ENCODE measurements at regions not wholly inside any gene's neighbourhood (a gene's known extent, or its start where the extent isn't known, plus 50 kb on each side); places are given as distances from the start of the nearest gene placed in this dataset.

DNA sequence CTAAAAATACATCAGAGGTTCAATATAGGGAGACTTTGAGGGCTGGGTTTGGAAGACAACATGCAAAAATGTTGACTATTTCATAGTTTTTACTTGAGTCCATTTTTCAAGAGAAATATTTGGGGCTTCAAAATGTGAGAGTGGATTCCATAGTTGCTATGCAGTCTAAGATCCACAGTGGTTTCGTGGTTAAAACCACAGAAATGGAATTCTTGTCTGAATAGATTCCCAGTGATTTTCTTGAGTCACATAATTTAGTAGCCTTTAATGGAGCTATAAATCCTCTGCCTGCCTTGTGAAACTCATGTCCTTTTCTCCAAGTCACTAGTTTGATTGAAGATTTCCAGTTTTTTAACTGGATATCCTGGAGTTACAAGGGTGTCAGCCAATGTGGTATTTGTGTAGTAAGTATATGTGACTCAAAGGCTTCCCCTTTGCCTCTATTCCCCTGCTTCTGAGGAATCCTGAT is 94.7 kb upstream of the RBMS3 start:
- no peak for DNase-seq (ENCODE audit: low read depth)

DNA sequence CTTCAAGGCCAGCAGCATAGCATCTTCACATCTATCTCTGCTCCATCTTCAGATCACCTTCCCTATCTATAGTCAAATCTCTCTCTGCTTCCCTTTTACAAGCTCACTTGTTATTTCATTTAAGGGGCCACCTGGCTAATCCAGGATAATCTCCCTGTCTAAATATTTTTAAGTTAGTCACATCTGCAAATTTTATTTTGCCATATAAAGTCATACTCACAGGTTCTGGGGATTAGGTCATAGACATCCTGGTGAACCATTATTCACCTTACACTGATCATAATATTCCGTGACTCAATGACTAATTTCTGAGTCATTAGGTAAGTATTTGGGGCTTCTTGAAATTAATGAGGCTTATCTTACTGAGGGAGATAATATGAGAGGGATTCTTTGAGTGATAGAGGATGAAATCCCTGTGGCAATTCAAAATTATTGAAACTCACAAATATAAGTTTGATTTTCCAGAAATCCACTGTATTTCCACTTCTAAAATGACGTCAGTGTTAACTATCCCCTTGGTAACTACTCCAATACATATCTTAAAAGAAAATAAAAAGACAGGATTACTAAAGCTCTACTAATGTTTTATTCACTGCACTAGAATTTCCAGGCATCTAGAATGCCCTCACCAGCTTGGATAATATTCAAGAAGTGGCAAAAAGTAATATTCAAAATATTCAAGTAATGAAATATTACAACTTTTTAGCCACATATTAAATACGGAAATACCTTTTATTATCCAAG is 93.7 kb upstream of the RBMS3 start:
- no peak for DNase-seq (ENCODE audit: low read depth)

DNA sequence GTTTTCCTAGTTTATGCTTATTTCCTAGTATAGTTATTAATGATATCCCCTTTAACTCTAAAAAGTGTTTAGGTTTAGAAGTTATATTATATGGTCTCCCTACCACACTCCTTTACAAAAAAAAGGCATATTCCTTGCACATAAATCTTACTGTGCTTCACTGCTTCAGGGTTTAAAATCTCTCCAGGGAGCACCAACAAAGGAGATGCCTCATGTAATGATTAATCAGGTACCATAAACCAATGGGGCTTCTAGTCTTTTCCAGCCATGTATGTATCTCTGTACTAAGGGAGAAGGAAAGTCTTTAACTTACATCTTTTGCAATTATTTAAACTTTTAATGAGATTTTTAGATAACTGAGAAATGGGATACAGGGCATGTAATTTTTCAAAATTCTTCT is 91.5 kb upstream of the RBMS3 start:
- DNase-seq (ENCODE audit: low read depth): no peak

DNA sequence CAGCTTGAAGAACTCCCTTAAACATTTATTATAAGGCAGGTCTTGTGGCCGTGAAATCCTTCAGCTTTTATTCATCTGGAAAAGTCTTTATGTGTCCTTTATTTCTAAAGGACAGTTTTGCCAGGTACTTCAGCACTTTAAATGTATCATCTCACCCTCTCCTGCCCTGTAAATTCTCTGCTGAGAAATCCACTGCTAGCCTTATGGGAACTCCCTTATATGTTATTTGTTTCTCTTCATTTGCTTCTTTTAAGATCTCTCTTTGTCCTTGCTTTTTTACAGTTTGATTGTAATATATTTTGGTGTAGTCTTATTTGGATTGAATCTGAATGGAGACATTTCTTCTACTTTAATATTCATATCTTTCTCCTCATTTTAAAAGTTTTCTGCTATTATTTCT is 86.7 kb upstream of the RBMS3 start:
- no peak for DNase-seq (ENCODE audit: low read depth)

DNA sequence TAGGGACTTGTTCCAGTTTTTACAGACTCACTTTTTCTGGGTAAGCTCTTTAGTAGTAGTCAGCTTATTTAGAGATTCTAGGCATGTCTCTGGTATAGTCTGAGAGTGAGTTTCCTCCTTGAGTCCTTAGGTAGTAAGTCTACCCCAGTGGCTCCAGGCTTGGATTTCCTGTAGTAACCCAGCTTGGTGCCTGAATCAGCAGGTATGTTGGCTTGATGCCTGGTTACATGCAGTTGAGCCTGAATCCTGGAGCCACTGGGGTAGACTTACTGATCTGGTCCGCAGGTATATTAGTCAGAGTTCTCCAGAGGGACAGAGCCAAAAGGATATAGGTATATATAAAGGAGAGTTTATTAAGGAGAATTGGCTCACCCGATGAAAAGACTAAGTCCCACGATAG is 85.8 kb upstream of the RBMS3 start:
- no peak for DNase-seq (ENCODE audit: low read depth)

DNA sequence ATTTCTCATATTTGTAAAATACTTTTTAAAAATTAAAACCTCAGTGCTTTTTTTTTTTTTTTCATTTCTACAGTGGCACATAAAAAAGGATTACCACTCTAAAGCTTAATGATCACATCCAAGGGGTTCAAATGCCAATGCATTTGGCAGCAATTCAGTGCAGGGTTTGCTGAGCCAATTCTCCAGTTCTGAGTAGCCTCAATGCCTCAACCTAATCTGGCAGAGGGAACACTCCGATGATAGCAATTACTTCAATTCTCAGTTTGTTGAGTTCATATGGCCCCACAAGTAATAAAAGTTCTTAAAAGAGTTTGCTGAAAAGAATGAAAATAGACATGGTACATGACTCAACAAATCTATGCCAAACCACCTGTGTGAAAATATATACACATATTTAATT is 79.3 kb upstream of the RBMS3 start:
- no peak for DNase-seq (ENCODE audit: low read depth)

DNA sequence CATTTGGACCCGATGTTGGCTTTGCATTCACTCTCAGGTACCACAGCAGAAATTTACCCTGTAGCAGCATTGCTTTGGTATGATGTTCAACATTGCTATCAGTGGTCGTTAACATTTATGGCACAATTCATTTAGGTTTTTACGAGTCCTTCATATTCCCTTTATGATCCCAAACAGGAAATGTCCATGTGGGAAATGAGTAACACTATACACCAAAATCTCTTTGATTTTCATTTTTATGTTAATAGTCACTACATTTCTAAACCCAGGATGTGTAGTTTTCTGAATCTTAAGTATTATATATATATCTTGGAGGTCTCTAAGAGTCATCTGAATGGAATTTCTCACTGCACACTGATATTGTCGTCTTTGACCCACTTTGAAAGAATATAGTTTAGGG is 78.5 kb upstream of the RBMS3 start:
- no peak for DNase-seq (ENCODE audit: low read depth)

DNA sequence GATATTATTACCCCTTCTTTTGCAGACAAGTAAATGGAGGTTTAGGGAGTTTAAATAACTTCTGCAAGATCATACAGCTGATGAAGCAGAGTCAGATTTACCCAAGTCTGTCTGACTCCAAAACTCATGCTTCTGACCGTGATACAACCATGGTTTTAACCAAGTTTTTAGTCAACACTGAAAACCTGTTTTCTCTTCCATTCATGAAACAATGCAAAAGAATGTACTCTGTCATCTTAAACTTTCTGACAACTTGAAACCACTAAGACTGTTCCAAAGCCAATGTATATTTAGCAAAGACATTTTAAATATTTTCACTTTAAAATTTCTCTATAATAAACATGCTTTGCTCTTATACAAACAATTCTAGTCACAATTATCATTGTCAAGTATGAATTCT is 77.0 kb upstream of the RBMS3 start:
- DNase-seq (ENCODE audit: low read depth): no peak

DNA sequence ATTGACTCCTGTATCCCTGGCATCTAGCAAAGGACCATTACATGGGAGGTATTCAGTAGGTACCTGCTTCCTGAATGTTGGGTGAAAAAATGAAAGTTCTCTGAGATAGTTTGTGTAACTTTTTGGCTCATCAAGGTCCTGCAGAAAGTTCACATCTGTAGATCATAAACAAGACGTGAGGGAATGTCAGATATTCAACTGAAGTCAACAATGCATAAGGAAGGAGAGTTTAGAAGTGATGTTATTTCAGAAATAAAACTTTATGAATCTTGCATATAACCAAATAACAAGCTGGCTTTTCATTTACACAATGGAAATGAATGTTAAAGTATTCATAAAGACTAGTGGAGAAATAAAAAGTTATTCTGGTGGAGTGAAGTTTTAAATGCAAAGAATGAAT is 73.4 kb upstream of the RBMS3 start:
- DNase-seq (ENCODE audit: low read depth): no peak

DNA sequence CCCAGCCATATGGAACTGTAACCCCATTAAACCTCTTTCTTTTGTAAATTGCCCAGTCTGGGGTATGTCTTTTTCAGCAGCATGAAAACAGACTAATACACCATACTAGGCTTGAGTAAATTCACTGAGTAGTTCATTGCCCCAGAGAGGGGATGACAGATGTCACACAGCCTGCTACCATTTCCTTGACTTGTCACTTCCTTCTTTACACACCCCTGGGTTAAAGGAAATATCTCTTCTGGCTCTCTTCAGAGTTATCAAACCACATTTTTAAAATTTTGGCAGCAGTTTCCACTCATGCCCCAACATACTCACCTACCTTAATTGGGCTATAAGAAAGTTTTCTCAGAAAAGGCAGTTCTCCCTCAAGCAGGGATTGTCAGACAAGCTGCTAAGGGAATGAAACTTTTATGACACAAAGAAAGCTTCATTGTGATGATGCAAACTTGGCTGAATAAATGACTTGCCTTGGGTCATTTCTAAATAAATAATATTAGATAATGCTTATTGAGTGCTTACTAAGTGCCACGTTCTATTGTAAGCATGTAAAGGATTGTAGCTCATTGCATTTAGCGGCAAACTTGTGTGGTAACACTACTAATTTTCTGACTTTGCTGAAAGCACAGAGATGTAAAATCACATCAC is 68.0 kb upstream of the RBMS3 start:
- no peak for DNase-seq (ENCODE audit: low read depth)

DNA sequence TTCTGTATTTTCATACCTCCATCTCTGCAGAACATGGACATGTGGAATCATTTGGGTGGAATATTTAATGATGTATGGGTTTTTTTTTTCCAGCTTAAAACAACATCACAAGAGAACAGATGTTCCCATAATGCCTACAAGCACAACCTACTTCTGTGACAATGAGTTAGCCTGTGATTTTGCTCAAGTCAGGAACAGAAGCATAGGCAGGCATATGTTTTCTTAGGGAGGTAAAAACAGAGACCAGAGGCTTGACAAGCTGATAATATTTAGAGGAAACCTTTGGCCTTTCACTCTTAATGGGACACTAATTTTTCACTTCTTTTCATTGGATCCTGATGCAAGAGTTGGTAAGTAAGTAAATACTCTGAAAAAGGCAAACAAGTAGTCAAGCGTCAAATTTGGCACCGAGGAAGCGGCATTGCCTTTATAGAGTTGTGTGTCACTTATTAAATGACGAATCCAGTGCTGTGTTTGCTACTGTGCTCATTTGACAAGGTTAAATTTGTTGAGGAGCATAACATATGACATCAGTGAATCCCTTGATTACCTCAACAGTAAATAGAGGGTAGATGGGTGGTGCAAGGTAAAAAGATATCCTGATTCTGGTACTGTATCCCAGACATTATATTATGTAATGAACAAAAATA is 66.7 kb upstream of the RBMS3 start:
- no peak for DNase-seq (ENCODE audit: low read depth)

DNA sequence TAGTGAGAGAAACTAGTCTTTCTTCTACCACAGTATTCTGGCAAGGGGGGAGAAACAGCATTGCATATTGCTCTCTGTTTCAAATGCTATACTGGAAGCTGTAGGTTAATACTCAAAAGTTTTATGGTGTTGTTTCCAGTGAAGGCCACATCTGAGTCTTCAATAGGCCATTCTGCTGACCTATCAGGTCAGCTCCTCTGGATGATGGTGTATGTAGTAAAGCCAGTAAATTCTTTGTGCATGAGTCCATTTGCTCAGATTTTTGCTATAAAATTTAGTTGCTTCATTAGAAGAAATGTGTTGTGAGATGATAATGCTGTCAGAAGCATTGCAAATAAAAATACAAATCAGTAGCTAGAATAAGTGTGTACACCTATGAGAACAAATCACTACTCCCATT is 64.9 kb upstream of the RBMS3 start:
- no peak for DNase-seq (ENCODE audit: low read depth)

DNA sequence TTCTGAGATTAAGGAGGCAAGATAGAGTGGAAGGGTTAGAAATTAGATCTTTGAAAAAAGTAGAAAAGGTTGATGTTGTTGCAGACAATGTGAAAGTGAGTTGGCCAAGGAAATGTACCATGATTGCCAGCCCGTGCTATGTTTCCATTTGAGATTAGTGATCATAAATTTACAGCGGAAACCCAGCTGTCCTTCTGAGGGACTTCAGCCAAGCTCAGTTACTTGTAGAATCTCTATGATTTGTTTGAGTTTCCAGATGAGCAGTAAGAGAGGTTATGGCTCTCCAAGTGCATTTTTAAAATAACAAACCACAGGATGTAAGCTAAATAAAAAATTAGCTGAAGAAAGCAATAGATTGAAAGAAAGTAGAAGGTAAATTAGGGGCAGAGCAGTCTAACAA is 54.2 kb upstream of the RBMS3 start:
- no peak for DNase-seq (ENCODE audit: low read depth)

DNA sequence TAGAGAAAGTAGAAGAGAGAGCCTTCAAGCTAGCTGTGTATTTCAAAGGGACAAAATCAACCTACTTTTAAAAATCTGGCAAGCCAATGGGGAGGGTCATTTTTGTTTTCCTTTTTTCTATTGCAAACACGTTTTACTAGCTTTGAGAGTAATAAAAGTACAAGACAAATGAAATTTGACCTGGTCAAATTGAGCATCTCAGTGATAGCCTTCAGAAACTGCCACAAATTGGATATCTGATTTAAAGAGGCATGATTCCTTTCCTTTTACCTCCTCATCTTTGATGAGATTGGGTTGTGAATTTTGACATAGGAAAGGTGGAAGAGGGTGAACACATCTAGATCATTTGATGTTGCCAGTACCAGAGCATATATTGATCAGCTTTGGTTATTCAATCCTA is 53.6 kb upstream of the RBMS3 start:
- no peak for DNase-seq (ENCODE audit: low read depth)
